ENCODE measurements at regions not wholly inside any gene's neighbourhood (a gene's known extent, or its start where the extent isn't known, plus 50 kb on each side); places are given as distances from the start of the nearest gene placed in this dataset.

- TF ChIP-seq GATA2 (IDR thresholded peaks at IDR 0.05; ENCODE audit: low read depth, low read length) (no peak), GATA3 (IDR thresholded peaks at IDR 0.05; ENCODE audit: low read depth, low read length) (no peak)
Observed at GRCh38 chr11:119511614-119512306, 88.8 kb upstream of the THY1 start.
